ENCODE measurements at regions not wholly inside any gene's neighbourhood (a gene's known extent, or its start where the extent isn't known, plus 50 kb on each side); places are given as distances from the start of the nearest gene placed in this dataset.
A peak's percentile ranks its signal among the peaks of the same experiment; 100 is the strongest.

GRCh38 chr9:3732077-3733038 is 206.6 kb upstream of the RFX3 start:
- DNase-seq (ENCODE audit: low spot score), result peak; percentile 6

GRCh38 chr9:3730511-3730922 is 204.7 kb upstream of the RFX3 start:
- no peak for DNase-seq (ENCODE audit: low spot score)

- no peak for DNase-seq (ENCODE audit: low spot score)
Observed at GRCh38 chr9:3721096-3721495, 195.3 kb upstream of the RFX3 start.

GRCh38 chr9:3719286-3719685 is 193.5 kb upstream of the RFX3 start:
- no peak for DNase-seq (ENCODE audit: low spot score)

- DNase-seq (ENCODE audit: low spot score), result no peak
Observed at GRCh38 chr9:3716415-3716814, 190.6 kb upstream of the RFX3 start.

GRCh38 chr9:3708751-3709150 is 182.9 kb upstream of the RFX3 start:
- DNase-seq (ENCODE audit: low spot score), result no peak

GRCh38 chr9:3704890-3705289 is 179.1 kb upstream of the RFX3 start:
- DNase-seq (ENCODE audit: low spot score), result no peak

- no peak for DNase-seq (ENCODE audit: low spot score)
Observed at GRCh38 chr9:3700772-3701171, 175.0 kb upstream of the RFX3 start.

- DNase-seq (ENCODE audit: low spot score), result no peak
Observed at GRCh38 chr9:3699883-3700282, 174.1 kb upstream of the RFX3 start.

- DNase-seq (ENCODE audit: low spot score), result no peak
Observed at GRCh38 chr9:3698531-3698930, 172.7 kb upstream of the RFX3 start.

GRCh38 chr9:3698076-3698475 is 172.3 kb upstream of the RFX3 start:
- DNase-seq (ENCODE audit: low spot score), result no peak

GRCh38 chr9:3696368-3696767 is 170.6 kb upstream of the RFX3 start:
- DNase-seq (ENCODE audit: low spot score), result no peak

- no peak for DNase-seq (ENCODE audit: low spot score)
Observed at GRCh38 chr9:3692606-3693005, 166.8 kb upstream of the RFX3 start.

GRCh38 chr9:3689555-3689954 is 163.8 kb upstream of the RFX3 start:
- DNase-seq (ENCODE audit: low spot score), result no peak

- no peak for DNase-seq (ENCODE audit: low spot score)
Observed at GRCh38 chr9:3687145-3687544, 161.3 kb upstream of the RFX3 start.

GRCh38 chr9:3682186-3682585 is 156.4 kb upstream of the RFX3 start:
- no peak for DNase-seq (ENCODE audit: low spot score)

- no peak for DNase-seq (ENCODE audit: low spot score)
Observed at GRCh38 chr9:3677541-3677940, 151.7 kb upstream of the RFX3 start.

- no peak for DNase-seq (ENCODE audit: low spot score)
Observed at GRCh38 chr9:3676766-3677165, 151.0 kb upstream of the RFX3 start.

GRCh38 chr9:3675946-3676345 is 150.1 kb upstream of the RFX3 start:
- no peak for DNase-seq (ENCODE audit: low spot score)

GRCh38 chr9:3674561-3674960 is 148.8 kb upstream of the RFX3 start:
- DNase-seq (ENCODE audit: low spot score), result no peak

GRCh38 chr9:3672399-3672798 is 146.6 kb upstream of the RFX3 start:
- no peak for DNase-seq (ENCODE audit: low spot score)

- no peak for DNase-seq (ENCODE audit: low spot score)
Observed at GRCh38 chr9:3664044-3664443, 138.2 kb upstream of the RFX3 start.

- no peak for DNase-seq (ENCODE audit: low spot score)
Observed at GRCh38 chr9:3662671-3663070, 136.9 kb upstream of the RFX3 start.

GRCh38 chr9:3660936-3661335 is 135.1 kb upstream of the RFX3 start:
- DNase-seq (ENCODE audit: low spot score), result no peak
